ENCODE measurements at regions not wholly inside any gene's neighbourhood (a gene's known extent, or its start where the extent isn't known, plus 50 kb on each side); places are given as distances from the start of the nearest gene placed in this dataset.

DNA sequence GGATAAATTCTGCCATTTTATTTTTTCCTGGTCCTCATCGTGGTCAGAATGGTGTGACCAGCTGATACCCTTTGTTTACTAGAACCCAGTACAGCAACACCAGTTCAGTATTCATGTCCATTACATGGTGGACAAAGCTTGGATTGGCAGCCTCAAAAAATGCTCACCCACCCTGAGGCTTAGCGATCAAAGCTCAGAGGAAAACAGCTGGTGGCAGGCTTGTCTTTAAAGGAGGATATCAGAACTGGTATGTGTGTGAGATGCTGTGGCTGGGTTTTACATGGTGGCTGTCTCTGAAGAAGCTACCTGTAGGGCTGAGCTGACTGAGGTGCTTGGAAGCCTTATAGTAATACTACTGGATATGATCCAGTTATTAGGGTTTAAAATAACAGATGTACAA, 471.1 kb upstream of the MEX3C start:
- TF ChIP-seq EP300 (IDR thresholded peaks at IDR 0.05) (no peak), CTCF (IDR thresholded peaks at IDR 0.05) (no peak), POLR2AphosphoS5 (IDR thresholded peaks at IDR 0.05) (no peak), POLR2A (IDR thresholded peaks at IDR 0.05) (no peak)
- peaks cover 0 to 25% (median 4%) of the 10 kb centered on the region in 3 donors for H3K27me3 ChIP-seq
- H3K4me1 ChIP-seq = peaks cover 0 to 4% (median 0%) of the 10 kb centered on the region in 4 donors
- WGBS, 5 donors = 47 to 60% (median 58%) methylated on average over 2 of the region's 2 CpGs
- no peak for DNase-seq
- no peak overlapping the region for H3K27ac ChIP-seq
- no peaks in the 10 kb centered on the region for H3K36me3 ChIP-seq
- H3K9me3 ChIP-seq = peaks cover 0 to 5% (median 2%) of the 10 kb centered on the region in 4 donors
- no peak overlapping the region for H3K4me3 ChIP-seq
- intact Hi-C loops (cut with DNase I; ENCODE audit: low total_unique reads) = loop anchor here (10.0 kb wide), 1 partner anchor 996 kb away; no protein-coding TSS in a partner anchor

DNA sequence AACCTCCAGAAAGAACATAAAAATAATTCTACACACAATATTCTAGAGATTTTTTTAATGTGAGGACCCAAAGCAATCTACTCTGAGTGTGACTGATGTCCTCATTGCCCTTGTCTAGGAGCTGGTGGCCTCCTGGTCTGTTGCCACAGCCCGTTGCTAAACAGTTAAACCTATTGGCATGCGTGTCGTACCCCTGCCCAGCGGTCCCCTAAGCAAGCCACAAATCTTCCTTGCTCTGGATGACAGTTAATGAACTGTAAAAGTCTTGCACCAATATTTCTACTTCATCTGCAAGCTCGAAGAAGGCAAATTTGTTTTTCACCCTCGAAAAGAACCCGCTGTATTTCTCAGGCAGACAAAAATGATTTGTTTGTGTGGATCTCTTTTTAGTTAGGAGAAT, 489.1 kb upstream of the MEX3C start:
- Histone ChIP-seq H3K4me3 (no peak overlapping the region), H3K27me3 (no peaks in the 10 kb centered on the region), H3K9me3 (peaks cover 0 to under 1% (median 0%) of the 10 kb centered on the region in 4 donors), H3K27ac (no peak overlapping the region), H3K36me3 (no peaks in the 10 kb centered on the region), H3K4me1 (no peaks in the 10 kb centered on the region)
- intact Hi-C loops (cut with DNase I; ENCODE audit: low total_unique reads) = no loop called here
- 63 to 75% (median 69%) methylated on average over 7 of the region's 7 CpGs for WGBS, 5 donors
- TF ChIP-seq CTCF (IDR thresholded peaks at IDR 0.05) = no peak
- no peak for TF ChIP-seq EP300 (IDR thresholded peaks at IDR 0.05)
- TF ChIP-seq POLR2A (IDR thresholded peaks at IDR 0.05) = no peak
- no peak for DNase-seq

- no peaks in the 10 kb centered on the region for H3K27me3 ChIP-seq
- no peak for DNase-seq
- WGBS, 5 donors = 32 to 71% (median 66%) methylated on average over 2 of the region's 2 CpGs
- intact Hi-C loops (cut with DNase I; ENCODE audit: low total_unique reads) = no loop called here
- no peak overlapping the region for H3K27ac ChIP-seq
- H3K36me3 ChIP-seq = no peaks in the 10 kb centered on the region
- H3K4me3 ChIP-seq = no peak overlapping the region
- H3K9me3 ChIP-seq = no peaks in the 10 kb centered on the region
- no peak for TF ChIP-seq POLR2A (IDR thresholded peaks at IDR 0.05)
- TF ChIP-seq EP300 (IDR thresholded peaks at IDR 0.05) = no peak
- TF ChIP-seq POLR2AphosphoS5 (IDR thresholded peaks at IDR 0.05) = no peak
- no peak for TF ChIP-seq CTCF (IDR thresholded peaks at IDR 0.05)
- no peaks in the 10 kb centered on the region for H3K4me1 ChIP-seq
These were observed 490.5 kb upstream of the MEX3C start for GRCh38 chr18:51687845-51688585.

DNA sequence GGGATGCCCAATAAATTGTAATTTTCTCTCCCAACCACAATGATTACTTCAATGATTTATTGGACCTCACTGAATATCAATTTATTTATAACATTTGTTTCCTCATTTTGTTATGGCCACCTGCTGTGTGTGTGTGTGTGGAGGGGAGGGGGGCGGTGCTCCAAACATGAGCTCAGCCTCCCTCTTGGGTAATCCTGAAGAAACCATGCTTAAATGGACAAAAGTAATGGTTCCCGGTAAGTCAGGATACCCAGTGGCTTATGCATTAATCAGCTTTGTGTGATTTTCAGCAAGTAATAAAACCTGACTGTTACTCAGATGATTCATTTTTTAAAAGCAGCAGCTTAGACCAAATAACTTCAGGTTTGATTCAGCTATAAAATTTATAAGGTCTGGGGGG, 495.1 kb upstream of the MEX3C start:
- Histone ChIP-seq H3K36me3 (no peaks in the 10 kb centered on the region), H3K27me3 (no peaks in the 10 kb centered on the region), H3K27ac (no peak overlapping the region), H3K9me3 (no peaks in the 10 kb centered on the region), H3K4me3 (no peak overlapping the region), H3K4me1 (no peaks in the 10 kb centered on the region)
- no peak for DNase-seq
- intact Hi-C loops (cut with DNase I; ENCODE audit: low total_unique reads) = no loop called here
- TF ChIP-seq POLR2AphosphoS5 (IDR thresholded peaks at IDR 0.05) (no peak), POLR2A (IDR thresholded peaks at IDR 0.05) (no peak), CTCF (IDR thresholded peaks at IDR 0.05) (no peak), EP300 (IDR thresholded peaks at IDR 0.05) (no peak)
- 67 to 91% (median 85%) methylated on average over 2 of the region's 2 CpGs for WGBS, 5 donors

Data from stomach (tissue), 8 donors.